ENCODE measurements at regions not wholly inside any gene's neighbourhood (a gene's known extent, or its start where the extent isn't known, plus 50 kb on each side); places are given as distances from the start of the nearest gene placed in this dataset.

DNA sequence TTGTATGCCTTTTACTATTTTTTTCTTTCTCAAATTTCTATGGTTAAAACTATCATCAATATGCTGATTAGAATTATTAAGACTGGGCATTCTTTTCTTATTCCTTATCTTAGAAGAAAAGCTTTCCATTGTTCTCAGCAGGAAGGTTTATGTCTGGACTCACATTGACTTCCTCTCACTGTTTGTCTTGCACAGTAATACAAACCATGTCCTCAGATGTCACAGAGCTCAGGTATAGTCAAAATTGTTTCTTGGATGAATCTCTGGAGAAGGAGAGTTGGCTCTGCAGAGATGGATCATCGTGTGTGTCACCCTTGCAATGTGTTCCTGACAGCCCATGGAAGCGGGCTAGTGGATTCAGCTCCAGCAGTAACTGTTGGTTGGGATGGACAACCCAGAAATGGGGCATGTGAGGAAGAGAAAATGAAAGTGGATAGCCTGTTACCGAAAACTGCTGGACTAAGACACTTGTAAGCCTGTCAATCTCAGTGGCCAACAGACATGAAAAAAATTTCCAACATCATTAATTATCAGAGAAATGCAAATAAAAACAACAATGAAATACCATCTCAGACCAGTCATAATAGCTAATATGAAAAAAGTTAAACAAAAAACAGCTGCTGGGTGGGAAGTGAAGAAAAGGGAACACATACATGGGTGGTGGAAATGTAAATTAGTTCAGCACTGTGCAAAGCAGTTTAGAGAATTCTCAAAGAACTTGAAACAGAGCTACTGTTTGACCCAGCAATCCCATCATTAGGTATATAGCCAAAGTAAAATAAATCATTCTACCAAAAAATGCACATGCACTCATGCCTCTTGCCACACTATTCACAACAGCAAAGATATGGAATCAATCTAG, 967.8 kb downstream of the TMEM121 start:
- intact Hi-C loops (cut with DNase I): no loop called here
- WGBS, 2 donors: 27 to 28% methylated on average over 3 of the region's 3 CpGs
- TF ChIP-seq, protein P1, sequence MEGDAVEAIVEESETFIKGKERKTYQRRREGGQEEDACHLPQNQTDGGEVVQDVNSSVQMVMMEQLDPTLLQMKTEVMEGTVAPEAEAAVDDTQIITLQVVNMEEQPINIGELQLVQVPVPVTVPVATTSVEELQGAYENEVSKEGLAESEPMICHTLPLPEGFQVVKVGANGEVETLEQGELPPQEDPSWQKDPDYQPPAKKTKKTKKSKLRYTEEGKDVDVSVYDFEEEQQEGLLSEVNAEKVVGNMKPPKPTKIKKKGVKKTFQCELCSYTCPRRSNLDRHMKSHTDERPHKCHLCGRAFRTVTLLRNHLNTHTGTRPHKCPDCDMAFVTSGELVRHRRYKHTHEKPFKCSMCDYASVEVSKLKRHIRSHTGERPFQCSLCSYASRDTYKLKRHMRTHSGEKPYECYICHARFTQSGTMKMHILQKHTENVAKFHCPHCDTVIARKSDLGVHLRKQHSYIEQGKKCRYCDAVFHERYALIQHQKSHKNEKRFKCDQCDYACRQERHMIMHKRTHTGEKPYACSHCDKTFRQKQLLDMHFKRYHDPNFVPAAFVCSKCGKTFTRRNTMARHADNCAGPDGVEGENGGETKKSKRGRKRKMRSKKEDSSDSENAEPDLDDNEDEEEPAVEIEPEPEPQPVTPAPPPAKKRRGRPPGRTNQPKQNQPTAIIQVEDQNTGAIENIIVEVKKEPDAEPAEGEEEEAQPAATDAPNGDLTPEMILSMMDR (IDR thresholded peaks at IDR 0.05): no peak
- no peak for TF ChIP-seq POLR2A (IDR thresholded peaks at IDR 0.05)
- Histone ChIP-seq H3K36me3 (replicated peaks in 1 of 2; ENCODE audit: insufficient read depth in 1 of 2, low read depth in 2 of 2) (no peaks in the 10 kb centered on the region), H3K27me3 (no peaks in the 10 kb centered on the region), H3K4me1 (no peaks in the 10 kb centered on the region), H3K4me3 (no peak overlapping the region), H3K27ac (no peak overlapping the region), H3K9me3 (no peaks in the 10 kb centered on the region)
- DNase-seq (no peak), ATAC-seq (no peak)

DNA sequence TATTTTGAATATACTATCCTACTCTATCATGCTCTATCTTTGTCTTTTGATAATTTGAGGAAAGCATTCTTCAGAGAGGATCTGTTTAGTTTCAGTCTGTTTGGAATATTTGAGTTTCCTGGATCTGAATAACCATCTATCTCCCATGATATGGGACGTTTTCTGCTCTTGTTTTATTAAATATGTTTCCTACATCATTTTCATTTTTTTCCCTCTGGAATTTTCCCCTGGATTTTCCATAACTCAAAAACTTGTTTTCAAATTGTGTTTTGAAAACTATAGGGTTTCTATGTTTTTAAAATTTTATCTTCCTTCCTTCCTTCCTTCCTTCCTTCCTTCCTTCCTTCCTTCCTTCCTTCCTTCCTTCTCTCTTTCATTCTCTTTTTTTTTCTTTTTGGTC, 974.2 kb downstream of the TMEM121 start:
- intact Hi-C loops (cut with DNase I): no loop called here
- no peaks in the 10 kb centered on the region for H3K36me3 ChIP-seq (replicated peaks in 1 of 2; ENCODE audit: insufficient read depth in 1 of 2, low read depth in 2 of 2)
- H3K27ac ChIP-seq: no peak overlapping the region
- DNase-seq: no peak
- TF ChIP-seq POLR2A (IDR thresholded peaks at IDR 0.05): no peak
- TF ChIP-seq, protein P1 (IDR thresholded peaks at IDR 0.05): no peak
- H3K27me3 ChIP-seq: no peaks in the 10 kb centered on the region
- 7 to 8% methylated on average over 1 of the region's 1 CpG for WGBS, 2 donors
- ATAC-seq: no peak
- H3K4me3 ChIP-seq: no peak overlapping the region
- H3K9me3 ChIP-seq: no peaks in the 10 kb centered on the region
- H3K4me1 ChIP-seq: no peaks in the 10 kb centered on the region

DNA sequence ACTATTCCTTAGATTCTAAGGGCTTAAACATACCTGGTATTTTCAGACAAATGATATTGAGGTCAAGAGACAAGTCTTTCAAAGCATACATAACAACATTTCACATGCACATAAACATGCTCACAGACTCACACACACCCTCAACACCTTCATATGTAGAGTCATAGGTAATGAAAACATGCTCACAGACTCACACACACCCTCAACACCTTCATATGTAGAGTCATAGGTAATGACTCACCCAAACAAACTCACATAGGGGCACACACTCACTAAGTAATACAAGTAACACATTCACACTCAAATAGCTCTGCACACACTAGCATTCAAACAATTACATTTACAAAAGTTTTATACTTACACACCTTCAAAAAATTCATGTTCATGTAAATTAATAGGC, 975.5 kb downstream of the TMEM121 start:
- Histone ChIP-seq H3K4me1 (no peaks in the 10 kb centered on the region), H3K27ac (no peak overlapping the region), H3K36me3 (replicated peaks in 1 of 2; ENCODE audit: insufficient read depth in 1 of 2, low read depth in 2 of 2) (no peaks in the 10 kb centered on the region), H3K27me3 (no peaks in the 10 kb centered on the region), H3K4me3 (no peak overlapping the region), H3K9me3 (no peaks in the 10 kb centered on the region)
- intact Hi-C loops (cut with DNase I): no loop called here
- no peak for ATAC-seq
- no peak for TF ChIP-seq POLR2A (IDR thresholded peaks at IDR 0.05)
- TF ChIP-seq, protein P1 (IDR thresholded peaks at IDR 0.05): no peak
- DNase-seq: no peak

DNA sequence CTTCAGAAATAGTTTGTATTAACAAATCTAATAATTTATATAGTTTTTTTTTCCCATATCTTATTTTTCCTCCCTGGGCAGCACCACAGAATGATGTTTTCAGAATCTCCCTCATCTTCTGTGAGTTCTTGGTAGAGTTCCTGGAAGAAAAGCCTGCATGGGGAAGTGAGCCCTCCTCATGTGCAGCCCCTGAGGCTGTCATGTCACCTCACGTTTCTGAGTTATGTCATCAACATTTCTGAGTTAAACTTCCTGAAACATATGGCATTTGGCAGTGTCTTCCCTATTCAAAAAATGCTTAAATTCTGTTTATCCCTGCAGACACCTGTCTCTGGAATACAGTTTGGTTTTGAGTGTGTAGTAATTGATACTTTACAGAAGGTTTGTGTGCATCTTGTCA, 979.0 kb downstream of the TMEM121 start:
- Histone ChIP-seq H3K4me3 (no peak overlapping the region), H3K36me3 (replicated peaks in 1 of 2; ENCODE audit: insufficient read depth in 1 of 2, low read depth in 2 of 2) (no peaks in the 10 kb centered on the region), H3K27ac (no peak overlapping the region), H3K4me1 (no peaks in the 10 kb centered on the region), H3K27me3 (no peaks in the 10 kb centered on the region), H3K9me3 (no peaks in the 10 kb centered on the region)
- WGBS, 2 donors: 18 to 20% methylated on average over 1 of the region's 1 CpG
- no peak for TF ChIP-seq POLR2A (IDR thresholded peaks at IDR 0.05)
- TF ChIP-seq, protein P1 (IDR thresholded peaks at IDR 0.05): no peak
- ATAC-seq (no peak), DNase-seq (no peak)
- intact Hi-C loops (cut with DNase I): no loop called here

DNA sequence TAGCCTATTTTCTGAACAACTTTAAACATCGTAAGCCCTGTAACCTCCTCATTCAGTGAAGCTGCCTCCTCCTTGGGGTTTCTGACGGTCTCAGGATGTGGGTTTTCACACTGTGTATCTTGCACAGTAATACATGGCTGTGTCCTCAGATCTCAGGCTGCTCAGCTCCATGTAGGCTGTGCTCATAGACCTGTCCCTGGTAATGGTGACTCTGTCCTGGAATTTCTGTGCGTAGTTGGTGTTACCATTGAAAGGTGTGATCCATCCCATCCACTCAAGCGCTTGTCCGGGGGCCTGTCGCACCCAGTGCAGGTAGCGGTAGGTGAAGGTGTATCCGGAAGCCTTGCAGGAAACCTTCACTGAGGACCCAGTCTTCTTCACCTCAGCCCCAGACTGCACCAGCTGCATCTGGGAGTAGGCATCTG, 980.5 kb downstream of the TMEM121 start:
- no peak for ATAC-seq
- intact Hi-C loops (cut with DNase I): no loop called here
- peak in 1 of 4 donors; percentile 3 for DNase-seq
- 32 to 58% methylated on average over 3 to 8 of the region's 8 CpGs for WGBS, 2 donors
- H3K4me3 ChIP-seq: no peak overlapping the region
- no peaks in the 10 kb centered on the region for H3K36me3 ChIP-seq (replicated peaks in 1 of 2; ENCODE audit: insufficient read depth in 1 of 2, low read depth in 2 of 2)
- no peak overlapping the region for H3K27ac ChIP-seq
- H3K4me1 ChIP-seq: no peaks in the 10 kb centered on the region
- no peaks in the 10 kb centered on the region for H3K9me3 ChIP-seq
- H3K27me3 ChIP-seq: no peaks in the 10 kb centered on the region
- TF ChIP-seq, protein P1 (IDR thresholded peaks at IDR 0.05): no peak
- no peak for TF ChIP-seq POLR2A (IDR thresholded peaks at IDR 0.05)

All from body of pancreas (tissue), 4 donors.